Spleen (tissue), 11 donors: ENCODE measurements at regions not wholly inside any gene's neighbourhood (a gene's known extent, or its start where the extent isn't known, plus 50 kb on each side); places are given as distances from the start of the nearest gene placed in this dataset.

ENCODE experiments used
- DNase-seq: peaks from one replicate; pipeline ENCODE4 v3.0.0-alpha.2; 2020
- H3K27ac ChIP-seq, 8 donors: fragments of 200-600 bp; sonication (generic) in 7 of 8; 1 replicate in 4 of 8; 2 replicates in 4 of 8; pipeline versions ENCODE4 v1.5.0 to v1.8.0; 2016 to 2021; ENCODE audit warnings: inconsistent platforms in 4 of 8, mild to moderate bottlenecking in 4 of 8, moderate library complexity in 1 of 8
- H3K27me3 ChIP-seq, 7 donors: fragments of 200-600 bp; sonication (generic) in 6 of 7; replicated peaks in 1 of 7; 1 replicate in 4 of 7; 2 replicates in 3 of 7; pipeline versions ENCODE4 v1.5.0 to v1.8.0; 2016 to 2021; ENCODE audit warnings: inconsistent platforms in 3 of 7, mild to moderate bottlenecking in 1 of 7
- H3K36me3 ChIP-seq, 6 donors: fragments of 200-600 bp; sonication (generic) in 5 of 6; 1 replicate in 4 of 6; 2 replicates in 2 of 6; pipeline versions ENCODE4 v1.5.0 to v1.8.0; 2016 to 2021; ENCODE audit warnings: inconsistent platforms in 2 of 6
- H3K4me1 ChIP-seq, 6 donors: fragments of 200-600 bp; sonication (generic) in 5 of 6; 1 replicate in 3 of 6; 2 replicates in 3 of 6; pipeline versions ENCODE4 v1.5.0 to v1.8.0; 2016 to 2021; ENCODE audit warnings: inconsistent platforms in 3 of 6
- H3K4me3 ChIP-seq, 8 donors: fragments of 200-600 bp; sonication (generic) in 7 of 8; 1 replicate in 4 of 8; 2 replicates in 4 of 8; pipeline versions ENCODE4 v1.5.0 to v1.8.0; 2016 to 2021; ENCODE audit warnings: inconsistent platforms in 4 of 8, mild to moderate bottlenecking in 4 of 8, moderate library complexity in 2 of 8
- H3K9me3 ChIP-seq, 8 donors: fragments of 200-600 bp; sonication (generic) in 7 of 8; 1 replicate in 4 of 8; 2 replicates in 4 of 8; pipeline versions ENCODE4 v1.5.0 to v1.8.0; 2016 to 2021; ENCODE audit warnings: inconsistent platforms in 4 of 8
- CTCF ChIP-seq, 11 experiments: fragments of 200-600 bp in 7 of 11; fragments of 450-650 bp in 4 of 11; sonication (generic) in 4 of 11; IDR thresholded peaks in 8 of 11; conservative IDR thresholded peaks in 3 of 11; 1 replicate in 7 of 11; 2 replicates in 4 of 11; pipeline versions ENCODE4 v1.4.0 to v1.8.0; 2016 to 2021; ENCODE audit warnings: antibody characterized with exemption in 11 of 11, inconsistent platforms in 4 of 11, mild to moderate bottlenecking in 1 of 11
- POLR2A ChIP-seq, 3 donors: fragments of 450-650 bp; IDR thresholded peaks; one replicate each; pipeline ENCODE4 v1.5.1; 2017; ENCODE audit warnings: antibody characterized with exemption in 3 of 3, mild to moderate bottlenecking in 1 of 3
- POLR2AphosphoS5 ChIP-seq, 3 donors: sonication (generic); formaldehyde crosslinking; IDR thresholded peaks; one replicate each; pipeline ENCODE4 v1.5.1; 2017; ENCODE audit warnings: antibody characterized with exemption in 3 of 3
- WGBS, 5 donors: extraction: QIAGEN DNeasy Blood & Tissue Kit in 3 of 5; methylation state at CpG; one replicate each; pipeline versions ENCODE4 v1.1.5 to v1.1.7; 2013 to 2018; 5-methylcytosine and 5-hydroxymethylcytosine counted together
- intact Hi-C: fragments of 100-400 bp; cut with DNase I; formaldehyde crosslinking; loops from one replicate; pipeline ENCODE4 v1.15.0; 2023; ENCODE audit warnings: low total_unique reads
- donor health status: healthy with polysubstance abuse.
- donor health status: DM: no; HTN: no; CAD: no; lungs with moderate emphysema.
- donor health status: DM: no; HTN: no; CAD: no.
- donor health status: Bipolar disorder and iron deficiency.
- donor health status: healthy.
- donor health status: DM: no; HTN: no; CAD: no.
- donor health status: DM: yes; HTN: yes; CAD: no.

GRCh38 chr3:22103423-22103822, 352.4 kb upstream of the ZNF385D start:
- TF ChIP-seq POLR2AphosphoS5 (IDR thresholded peaks at IDR 0.05) = no peak
- TF ChIP-seq CTCF (IDR thresholded peaks at IDR 0.05 in 8 of 11, conservative IDR thresholded peaks at IDR 0.05 in 3 of 11) = no peak
- no peak for TF ChIP-seq POLR2A (IDR thresholded peaks at IDR 0.05)
- no peaks in the 10 kb centered on the region for H3K27me3 ChIP-seq
- 42 to 75% (median 65%) methylated on average over 1 of the region's 1 CpG for WGBS, 5 donors

GRCh38 chr3:22106213-22106896, 355.3 kb upstream of the ZNF385D start:
- no peaks in the 10 kb centered on the region for H3K9me3 ChIP-seq
- DNase-seq = no peak
- H3K27me3 ChIP-seq = no peaks in the 10 kb centered on the region
- H3K4me3 ChIP-seq = no peak overlapping the region
- TF ChIP-seq POLR2A (IDR thresholded peaks at IDR 0.05) (no peak), POLR2AphosphoS5 (IDR thresholded peaks at IDR 0.05) (no peak), CTCF (IDR thresholded peaks at IDR 0.05 in 8 of 11, conservative IDR thresholded peaks at IDR 0.05 in 3 of 11) (no peak)
- no peaks in the 10 kb centered on the region for H3K36me3 ChIP-seq
- WGBS, 5 donors = 85 to 96% (median 89%) methylated on average over 5 of the region's 5 CpGs
- H3K4me1 ChIP-seq = no peaks in the 10 kb centered on the region
- intact Hi-C loops = no loop called here
- H3K27ac ChIP-seq = no peak overlapping the region

More at GRCh38 chr3:22103423-22103822, 352.4 kb upstream of the ZNF385D start:
- intact Hi-C loops = no loop called here
- Histone ChIP-seq H3K4me3 (no peak overlapping the region), H3K27ac (no peak overlapping the region), H3K36me3 (no peaks in the 10 kb centered on the region), H3K9me3 (no peaks in the 10 kb centered on the region), H3K4me1 (no peaks in the 10 kb centered on the region)
- no peak for DNase-seq

- no peak for DNase-seq
- Histone ChIP-seq H3K4me1 (no peaks in the 10 kb centered on the region), H3K27ac (no peak overlapping the region), H3K27me3 (no peaks in the 10 kb centered on the region), H3K36me3 (no peaks in the 10 kb centered on the region), H3K4me3 (no peak overlapping the region), H3K9me3 (no peaks in the 10 kb centered on the region)
- whole genome bisulfite sequencing, 5 donors = 74 to 79% (median 76%) methylated on average over 5 of the region's 5 CpGs
- intact Hi-C loops = no loop called here
- TF ChIP-seq POLR2AphosphoS5 (IDR thresholded peaks at IDR 0.05) (no peak), POLR2A (IDR thresholded peaks at IDR 0.05) (no peak), CTCF (IDR thresholded peaks at IDR 0.05 in 8 of 11, conservative IDR thresholded peaks at IDR 0.05 in 3 of 11) (no peak)
These were observed 360.2 kb upstream of the ZNF385D start for GRCh38 chr3:22111226-22111625.

GRCh38 chr3:22113453-22113852, 362.4 kb upstream of the ZNF385D start:
- TF ChIP-seq POLR2AphosphoS5 (IDR thresholded peaks at IDR 0.05) (no peak), POLR2A (IDR thresholded peaks at IDR 0.05) (no peak), CTCF (IDR thresholded peaks at IDR 0.05 in 8 of 11, conservative IDR thresholded peaks at IDR 0.05 in 3 of 11) (no peak)
- Histone ChIP-seq H3K4me1 (no peaks in the 10 kb centered on the region), H3K9me3 (no peaks in the 10 kb centered on the region), H3K4me3 (no peak overlapping the region), H3K27me3 (no peaks in the 10 kb centered on the region), H3K36me3 (no peaks in the 10 kb centered on the region), H3K27ac (no peak overlapping the region)
- intact Hi-C loops = no loop called here
- WGBS, 5 donors = 78 to 93% (median 85%) methylated on average over 3 of the region's 3 CpGs
- no peak for DNase-seq
